ENCODE measurements at regions not wholly inside any gene's neighbourhood (a gene's known extent, or its start where the extent isn't known, plus 50 kb on each side); places are given as distances from the start of the nearest gene placed in this dataset.

GRCh38 chr12:24125280-24125679, 175.8 kb upstream of the SOX5 start:
- DNase-seq, result no peak

DNA sequence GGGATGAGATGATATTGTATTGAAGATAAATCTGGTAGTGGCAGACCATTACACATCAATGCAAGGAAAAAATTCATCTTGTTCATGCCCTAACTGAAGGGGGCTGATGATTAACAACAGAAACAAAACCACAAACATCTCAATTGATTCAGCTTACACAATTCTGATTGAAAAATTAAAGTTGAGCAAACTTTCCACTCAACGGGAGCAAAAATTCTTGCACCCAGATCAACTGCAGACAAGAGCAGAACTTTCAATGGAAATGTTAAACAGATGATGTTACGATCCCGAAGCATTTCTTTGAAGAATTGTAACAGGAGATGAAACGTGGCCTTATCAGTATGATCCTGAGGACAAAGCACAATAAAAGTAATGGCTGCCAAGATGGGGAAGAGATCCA, 172.4 kb upstream of the SOX5 start:
- no peak for DNase-seq

- no peak for DNase-seq
Measured at GRCh38 chr12:24118668-24119067, 169.2 kb upstream of the SOX5 start.

DNA sequence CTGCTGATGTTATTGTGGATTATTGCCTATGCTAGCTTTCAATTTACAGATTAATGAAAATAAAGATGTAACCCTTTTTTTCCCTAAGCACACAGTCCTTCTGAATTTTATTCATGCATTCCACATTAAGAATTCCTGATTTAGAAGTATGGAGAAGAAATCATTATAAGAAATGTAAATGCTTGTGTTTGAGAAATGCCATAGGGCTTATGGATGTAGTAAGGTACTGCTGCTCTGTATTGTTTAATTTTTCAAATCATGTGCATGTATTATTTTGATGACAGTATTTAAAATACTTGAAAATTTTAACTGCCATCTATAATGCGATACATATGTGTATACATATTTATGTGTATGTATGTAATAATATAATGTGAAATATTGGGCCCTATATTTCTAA, 167.1 kb upstream of the SOX5 start:
- no peak for DNase-seq

- DNase-seq, result no peak
Measured at GRCh38 chr12:24113701-24114100, 164.2 kb upstream of the SOX5 start.

- no peak for DNase-seq
Measured at GRCh38 chr12:24111616-24112015, 162.1 kb upstream of the SOX5 start.

DNA sequence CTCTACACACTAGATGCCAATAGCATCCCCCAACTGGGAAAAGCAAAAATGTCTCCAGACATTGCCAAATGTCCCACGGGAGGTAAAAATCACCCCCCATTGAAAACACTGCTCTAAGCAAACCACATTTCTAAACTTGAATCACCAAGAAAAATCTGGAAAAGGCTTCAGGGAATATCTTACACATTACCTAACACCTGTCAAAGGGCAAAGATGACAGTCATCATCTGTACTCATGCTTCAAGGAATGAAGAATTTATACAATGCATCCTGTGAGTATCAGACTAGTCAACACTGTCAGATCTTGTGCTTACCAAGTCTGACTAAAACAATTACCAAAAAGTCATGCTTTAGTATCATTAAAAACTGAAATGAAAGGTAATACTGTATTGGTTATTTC, 161.6 kb upstream of the SOX5 start:
- DNase-seq, result no peak

DNA sequence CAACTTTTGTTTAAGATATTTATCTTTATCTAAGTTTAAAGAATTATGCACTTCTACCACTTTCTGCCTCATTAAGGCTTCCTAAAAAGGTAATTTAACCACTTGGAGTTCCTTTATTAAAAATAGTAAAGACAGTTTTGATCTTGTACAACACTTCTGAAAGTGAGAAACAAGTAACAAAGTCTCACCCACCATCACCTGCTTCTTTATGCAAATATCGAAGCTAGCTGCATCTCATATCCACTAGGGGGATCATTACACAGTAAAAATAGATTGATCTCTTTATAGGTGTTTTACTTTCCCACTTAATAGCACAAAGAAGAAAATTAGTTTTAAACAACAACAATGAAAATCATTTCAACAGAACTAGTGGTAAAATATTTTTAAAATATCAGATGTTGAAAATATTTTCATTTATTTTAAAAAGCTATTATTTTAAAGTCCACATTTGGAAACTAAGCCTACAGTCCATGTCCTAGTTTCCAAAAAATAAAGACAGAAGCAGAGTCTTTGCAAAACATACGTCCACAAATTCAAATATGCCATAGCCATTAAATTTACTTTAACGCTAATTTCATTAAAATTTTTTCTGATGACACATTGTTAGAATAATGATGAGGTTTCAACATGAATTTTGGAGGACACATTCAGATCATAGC, 160.0 kb upstream of the SOX5 start:
- DNase-seq, result no peak

DNA sequence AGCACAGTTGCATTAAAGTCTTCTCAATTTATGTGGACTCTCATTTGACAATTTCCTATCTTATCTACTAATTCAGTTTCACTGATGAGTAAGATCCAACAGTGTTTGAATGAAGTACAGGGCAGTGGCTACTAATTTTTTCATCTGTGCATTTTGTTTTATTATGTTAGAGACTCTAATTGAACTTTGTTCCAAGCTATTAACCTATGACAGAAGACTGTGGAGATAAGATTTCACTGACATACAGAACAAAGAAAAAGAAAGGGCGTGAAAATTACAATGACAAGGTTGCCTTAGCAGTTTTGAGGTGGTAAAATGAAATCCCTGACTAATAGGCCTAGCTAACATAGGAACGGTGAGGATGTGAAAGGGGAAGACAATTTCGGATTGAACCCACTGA, 153.2 kb upstream of the SOX5 start:
- DNase-seq, result no peak

- DNase-seq, result no peak
Measured at GRCh38 chr12:24099576-24099975, 150.1 kb upstream of the SOX5 start.

DNA sequence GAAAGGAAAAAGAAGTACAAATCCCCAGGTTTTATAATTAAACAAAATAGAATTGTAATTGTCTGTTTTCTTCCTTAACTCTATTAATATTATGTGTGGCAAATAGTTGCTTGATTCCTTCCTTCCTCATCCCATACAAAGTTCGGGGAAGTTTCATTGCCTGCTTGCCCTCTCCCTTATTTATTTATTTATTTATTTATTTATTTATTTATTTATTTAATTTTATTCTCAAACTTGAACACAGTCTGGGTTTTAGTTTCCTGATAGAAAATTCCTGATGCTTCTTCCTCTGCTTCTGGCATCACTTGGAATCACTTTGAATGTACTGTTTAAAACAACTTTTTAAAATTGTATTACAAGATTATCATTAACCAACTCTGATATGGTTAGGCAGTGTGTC, 145.8 kb upstream of the SOX5 start:
- no peak for DNase-seq

DNA sequence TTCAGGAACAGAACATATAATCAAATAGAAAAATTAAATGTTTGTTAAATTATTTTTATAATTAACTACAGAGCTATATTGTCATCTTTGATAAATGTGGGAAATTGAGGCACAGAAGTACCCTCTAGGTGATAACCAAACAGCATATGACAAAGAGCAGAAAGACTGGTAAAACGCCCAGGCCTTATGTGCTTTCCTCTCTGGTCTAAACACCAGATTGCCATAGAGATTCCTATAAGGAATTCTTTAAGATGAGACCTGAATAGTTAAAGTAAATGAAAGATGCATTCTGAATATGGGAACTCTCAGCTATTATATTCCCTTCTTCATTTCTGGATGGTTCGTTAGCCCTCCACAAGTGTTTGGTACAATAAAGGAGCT, 140.0 kb upstream of the SOX5 start:
- DNase-seq, result no peak

DNA sequence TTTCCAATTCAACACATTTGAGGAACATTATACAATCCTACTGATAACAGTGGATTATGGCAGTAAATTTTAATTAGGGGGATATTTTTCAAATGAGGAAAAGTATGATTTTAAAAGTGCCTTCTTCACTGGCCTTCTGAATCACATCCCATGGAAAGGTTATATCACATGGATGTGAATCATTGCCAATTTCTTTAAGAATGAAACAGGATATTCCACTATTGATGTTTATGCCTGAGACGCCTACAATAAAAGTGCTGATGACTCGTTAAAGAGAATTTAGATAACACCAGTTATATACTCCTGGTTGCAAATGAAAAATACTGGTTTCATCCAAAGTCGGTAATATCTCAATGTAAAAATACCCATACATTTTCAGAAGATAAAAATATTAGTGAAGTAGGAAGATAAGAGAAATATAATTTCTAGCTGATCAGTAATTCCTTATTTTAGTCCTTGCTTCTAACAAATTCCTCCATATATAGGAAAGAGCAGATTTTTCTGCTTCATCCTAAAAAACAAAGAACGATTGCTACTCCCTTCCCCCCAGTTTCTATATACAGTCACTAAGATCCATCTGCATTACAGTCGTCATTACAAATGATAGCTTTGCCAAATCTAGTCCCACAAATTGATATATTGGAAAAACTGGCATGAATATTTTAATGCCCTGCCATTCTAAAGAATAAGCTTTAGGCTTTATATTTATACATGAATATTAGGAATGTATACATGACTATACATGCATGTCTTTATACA, 139.5 kb upstream of the SOX5 start:
- no peak for DNase-seq

GRCh38 chr12:24087294-24087693, 137.8 kb upstream of the SOX5 start:
- no peak for DNase-seq

- DNase-seq, result no peak
Measured at GRCh38 chr12:24084800-24085199, 135.3 kb upstream of the SOX5 start.

DNA sequence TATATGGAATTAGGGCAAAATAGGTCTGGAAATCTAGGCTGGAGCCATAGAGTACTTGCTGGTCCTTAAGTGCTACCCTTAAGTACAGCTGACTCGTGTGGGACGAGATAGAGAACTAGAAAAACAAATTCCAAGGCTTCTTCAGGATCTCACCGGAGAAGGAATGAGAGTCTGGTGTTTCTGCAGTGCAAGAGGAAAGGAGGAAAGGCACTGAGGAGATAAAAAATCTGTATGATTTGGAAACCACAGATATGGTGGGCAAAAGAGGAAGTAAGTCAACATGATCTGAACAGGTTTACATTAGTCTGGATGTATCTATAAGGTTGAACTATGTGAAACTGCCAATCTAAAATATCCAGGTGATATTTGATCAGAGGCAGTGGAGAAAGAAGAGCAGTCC, 134.4 kb upstream of the SOX5 start:
- no peak for DNase-seq

DNA sequence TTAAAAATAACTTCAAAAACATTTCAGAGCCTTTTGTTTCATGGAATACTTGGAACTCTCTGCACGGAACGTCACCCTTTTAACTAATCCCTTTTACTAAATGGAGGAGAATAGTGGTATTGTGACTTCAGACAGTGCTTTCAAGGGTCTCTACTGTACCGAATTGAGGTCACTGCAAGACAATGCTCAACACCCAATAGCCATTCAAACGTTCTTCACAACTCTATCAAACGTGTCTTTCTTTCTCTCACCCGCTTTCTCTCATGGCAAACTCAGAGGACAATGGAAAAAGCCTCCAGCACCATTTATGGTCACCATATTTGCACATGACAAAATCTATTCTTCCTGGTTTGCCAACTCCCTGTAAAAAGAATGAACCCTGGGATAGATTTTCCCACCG, 132.1 kb upstream of the SOX5 start:
- DNase-seq, result no peak

GRCh38 chr12:24081092-24081529, 131.6 kb upstream of the SOX5 start:
- DNase-seq, result no peak

DNA sequence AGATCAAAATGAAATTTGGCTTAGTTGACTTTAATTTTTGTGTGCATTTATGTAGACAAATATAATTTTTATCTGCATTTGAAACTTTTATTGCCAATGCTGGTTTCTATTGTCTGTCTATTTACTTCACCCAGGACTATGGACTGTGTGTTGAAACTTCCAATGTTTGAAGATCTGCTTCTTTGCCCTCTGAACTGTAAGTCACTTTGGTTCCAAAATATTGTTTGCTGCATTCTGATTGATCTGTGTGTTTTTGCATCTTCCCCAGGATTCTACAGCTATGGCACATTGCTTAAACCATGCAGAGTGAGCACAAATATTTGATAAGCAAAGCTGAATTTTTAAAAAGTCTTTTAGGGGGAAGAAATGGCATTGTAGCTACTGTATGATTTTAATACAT, 131.0 kb upstream of the SOX5 start:
- DNase-seq, result no peak

GRCh38 chr12:24079083-24079482, 129.6 kb upstream of the SOX5 start:
- DNase-seq, result no peak

- DNase-seq, result no peak
Measured at GRCh38 chr12:24078318-24078765, 128.9 kb upstream of the SOX5 start.

- DNase-seq, result no peak
Measured at GRCh38 chr12:24077161-24077560, 127.7 kb upstream of the SOX5 start.

GRCh38 chr12:24075650-24076049, 126.2 kb upstream of the SOX5 start:
- DNase-seq, result no peak

DNA sequence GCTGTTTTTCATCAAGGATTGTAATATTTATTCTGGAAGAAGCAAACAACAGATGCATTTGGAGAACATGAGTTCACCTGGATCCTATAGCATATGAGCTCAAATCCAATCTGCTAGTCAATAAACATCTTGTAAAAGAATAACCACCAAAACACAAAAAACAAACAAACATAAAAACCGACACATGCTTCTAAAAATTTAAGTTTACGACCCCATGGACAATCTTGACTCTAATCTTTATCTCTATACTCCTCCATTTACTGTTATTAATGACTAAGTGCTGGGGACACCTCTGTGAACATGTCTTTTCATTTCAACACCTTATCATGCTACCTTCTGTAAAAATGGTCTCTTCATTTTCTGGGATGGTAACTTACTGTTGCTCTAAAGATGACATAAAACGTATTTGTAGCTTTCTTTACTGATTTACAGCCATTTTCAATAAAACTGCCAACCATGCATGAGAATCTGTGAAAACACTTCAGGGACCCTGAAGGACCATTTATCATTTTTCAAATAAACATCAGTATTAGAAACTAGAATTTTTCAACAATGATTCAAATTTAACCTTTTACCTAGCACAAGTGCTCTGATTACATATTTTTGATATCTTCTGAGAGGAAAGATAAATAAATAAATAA, 123.8 kb upstream of the SOX5 start:
- DNase-seq, result no peak

Measured in T-helper 2 cell (primary cell).